ENCODE measurements at regions not wholly inside any gene's neighbourhood (a gene's known extent, or its start where the extent isn't known, plus 50 kb on each side); places are given as distances from the start of the nearest gene placed in this dataset.

GRCh38 chr20:24762791-24763350 lies 186.2 kb upstream of the CST7 start:
- DNase-seq (ENCODE audit: low read depth) = no peak

- no peak for DNase-seq (ENCODE audit: low read depth)
Measured at GRCh38 chr20:24763386-24764026, 185.6 kb upstream of the CST7 start.

GRCh38 chr20:24764027-24764793 lies 184.9 kb upstream of the CST7 start:
- DNase-seq (ENCODE audit: low read depth) = no peak

GRCh38 chr20:24764794-24765202 lies 184.3 kb upstream of the CST7 start:
- no peak for DNase-seq (ENCODE audit: low read depth)

- DNase-seq (ENCODE audit: low read depth) = no peak
Measured at GRCh38 chr20:24765316-24766142, 183.5 kb upstream of the CST7 start.

GRCh38 chr20:24766143-24766527 lies 182.9 kb upstream of the CST7 start:
- DNase-seq (ENCODE audit: low read depth) = no peak

GRCh38 chr20:24766826-24767622 lies 182.0 kb upstream of the CST7 start:
- DNase-seq (ENCODE audit: low read depth) = no peak

GRCh38 chr20:24767623-24768100 lies 181.4 kb upstream of the CST7 start:
- DNase-seq (ENCODE audit: low read depth) = no peak

GRCh38 chr20:24768201-24768636 lies 180.8 kb upstream of the CST7 start:
- no peak for DNase-seq (ENCODE audit: low read depth)

- no peak for DNase-seq (ENCODE audit: low read depth)
Measured at GRCh38 chr20:24768713-24769601, 180.1 kb upstream of the CST7 start.

- DNase-seq (ENCODE audit: low read depth) = no peak
Measured at GRCh38 chr20:24769878-24770627, 179.0 kb upstream of the CST7 start.

GRCh38 chr20:24770628-24771541 lies 178.2 kb upstream of the CST7 start:
- DNase-seq (ENCODE audit: low read depth) = no peak

- DNase-seq (ENCODE audit: low read depth) = no peak
Measured at GRCh38 chr20:24771542-24772061, 177.5 kb upstream of the CST7 start.

- DNase-seq (ENCODE audit: low read depth) = no peak
Measured at GRCh38 chr20:24772667-24773066, 176.4 kb upstream of the CST7 start.

- DNase-seq (ENCODE audit: low read depth) = no peak
Measured at GRCh38 chr20:24773168-24773567, 175.9 kb upstream of the CST7 start.

- DNase-seq (ENCODE audit: low read depth) = peak; percentile 80
Measured at GRCh38 chr20:24773751-24774201, 175.3 kb upstream of the CST7 start.

- DNase-seq (ENCODE audit: low read depth) = no peak
Measured at GRCh38 chr20:24775966-24776365, 173.1 kb upstream of the CST7 start.

- no peak for DNase-seq (ENCODE audit: low read depth)
Measured at GRCh38 chr20:24776755-24777271, 172.3 kb upstream of the CST7 start.
